Renal pelvis (tissue), 1 donor: ENCODE measurements at regions not wholly inside any gene's neighbourhood (a gene's known extent, or its start where the extent isn't known, plus 50 kb on each side); places are given as distances from the start of the nearest gene placed in this dataset.
"Not testable (repeated sequence)": the region's sequence is repeated elsewhere in the genome, so short reads cannot be mapped to it uniquely, and the experiment has no call there.

Experiments
- DNase-seq: peaks from one replicate; pipeline ENCODE4 v3.0.0-alpha.2; 2013

GRCh38 chr14:105692110-105692685 lies 165.8 kb downstream of the TMEM121 start:
- not testable (repeated sequence) for DNase-seq

- DNase-seq: no peak
These were observed 168.6 kb downstream of the TMEM121 start for GRCh38 chr14:105694961-105695360.

- not testable (repeated sequence) for DNase-seq
These were observed 170.0 kb downstream of the TMEM121 start for GRCh38 chr14:105696388-105696787.

GRCh38 chr14:105697414-105697813 lies 171.0 kb downstream of the TMEM121 start:
- not testable (repeated sequence) for DNase-seq

GRCh38 chr14:105697955-105698354 lies 171.6 kb downstream of the TMEM121 start:
- not testable (repeated sequence) for DNase-seq

GRCh38 chr14:105698940-105699556 lies 172.7 kb downstream of the TMEM121 start:
- not testable (repeated sequence) for DNase-seq

- not testable (repeated sequence) for DNase-seq
These were observed 173.3 kb downstream of the TMEM121 start for GRCh38 chr14:105699706-105700105.

- not testable (repeated sequence) for DNase-seq
These were observed 173.8 kb downstream of the TMEM121 start for GRCh38 chr14:105700146-105700545.

GRCh38 chr14:105700622-105701288 lies 174.4 kb downstream of the TMEM121 start:
- no peak for DNase-seq

- no peak for DNase-seq
These were observed 175.3 kb downstream of the TMEM121 start for GRCh38 chr14:105701456-105702274.

- no peak for DNase-seq
These were observed 176.0 kb downstream of the TMEM121 start for GRCh38 chr14:105702275-105702817.

- not testable (repeated sequence) for DNase-seq
These were observed 176.8 kb downstream of the TMEM121 start for GRCh38 chr14:105703044-105703665.

- not testable (repeated sequence) for DNase-seq
These were observed 177.7 kb downstream of the TMEM121 start for GRCh38 chr14:105704091-105704490.

GRCh38 chr14:105704492-105704891 lies 178.1 kb downstream of the TMEM121 start:
- not testable (repeated sequence) for DNase-seq

- not testable (repeated sequence) for DNase-seq
These were observed 179.1 kb downstream of the TMEM121 start for GRCh38 chr14:105705512-105705861.

GRCh38 chr14:105705862-105706700 lies 179.7 kb downstream of the TMEM121 start:
- not testable (repeated sequence) for DNase-seq

GRCh38 chr14:105706701-105707019 lies 180.3 kb downstream of the TMEM121 start:
- not testable (repeated sequence) for DNase-seq

GRCh38 chr14:105707099-105707498 lies 180.7 kb downstream of the TMEM121 start:
- DNase-seq: not testable (repeated sequence)

- DNase-seq: not testable (repeated sequence)
These were observed 181.4 kb downstream of the TMEM121 start for GRCh38 chr14:105707723-105708151.
